GM12878 (cell line): ENCODE measurements at regions not wholly inside any gene's neighbourhood (a gene's known extent, or its start where the extent isn't known, plus 50 kb on each side); places are given as distances from the start of the nearest gene placed in this dataset.

Source experiments
- ATAC-seq: fragments of 200-7000 bp; cut with Tn5 transposase; 3 replicates; pipeline ENCODE4 v1.9.1; 2020; ENCODE audit warnings: mild to moderate bottlenecking, moderate library complexity
- BruUV-seq: library from RNA; stranded (reverse); fragments of 400-500 nt; replicated peaks from 2 replicates; lab custom pipeline; 2021; lab: Mats Ljungman, UMichigan
- CTCF ChIA-PET: fragments of 300-600 bp; sonication (Branson Sonifier 250); formaldehyde crosslinking; extraction: SDS; loops from one replicate; lab custom pipeline; 2021; ENCODE audit warnings: inconsistent platforms; lab: Yijun Ruan, JAX
- POLR2A ChIA-PET: fragments of 350-600 bp; formaldehyde crosslinking; extraction: SDS; loops from one replicate; lab custom pipeline; 2021; ENCODE audit warnings: inconsistent platforms; lab: Charles Lee
- RAD21 ChIA-PET: fragments of 300-600 bp; sonication (Branson Sonifier 250); formaldehyde crosslinking; loops from one replicate; lab custom pipeline; 2023; ENCODE audit warnings: antibody characterized with exemption; ENCODE audit not compliant: unreplicated experiment; lab: Charles Lee
- SMC1A ChIA-PET: fragments of 300-600 bp; sonication (Branson Sonifier 250); formaldehyde crosslinking; loops from one replicate; lab custom pipeline; 2023; ENCODE audit not compliant: unreplicated experiment, uncharacterized antibody; lab: Charles Lee
- DNase-seq: peaks from one replicate; pipeline ENCODE4 v3.0.0-alpha.2; 2011; ENCODE audit warnings: low read depth, low spot score
- FAIRE-seq: peaks from 3 replicates; lab custom pipeline; 2011; peaks lifted over from hg19 to GRCh38; lab: Jason Lieb, UNC
- H2AFZ ChIP-seq: 2 replicates; pipeline ENCODE4 v1.6.0; 2011; ENCODE audit warnings: low read depth, low read length, control low read depth; ENCODE audit not compliant: control insufficient read depth
- H3K27ac ChIP-seq: 2 replicates; pipeline ENCODE4 v1.5.1; 2011; ENCODE audit warnings: control low read depth; ENCODE audit not compliant: control insufficient read depth, insufficient read depth
- H3K27me3 ChIP-seq, 2 experiments: replicated peaks in 1 of 2; 2 replicates each; pipeline versions ENCODE4 v1.6.0 to v1.6.1; 2011; ENCODE audit warnings: low read length in 1 of 2; ENCODE audit not compliant: control insufficient read depth in 2 of 2, insufficient read depth in 2 of 2
- H3K36me3 ChIP-seq, 2 experiments: 2 replicates each; pipeline ENCODE4 v1.5.1; 2011; ENCODE audit warnings: low read length in 1 of 2; ENCODE audit not compliant: control insufficient read depth in 2 of 2, insufficient read depth in 2 of 2
- H3K4me1 ChIP-seq: 2 replicates; pipeline ENCODE4 v1.6.1; 2011; ENCODE audit warnings: mild to moderate bottlenecking, low read length, moderate library complexity, mixed read lengths; ENCODE audit not compliant: control insufficient read depth, insufficient read depth
- H3K4me2 ChIP-seq: 2 replicates; pipeline ENCODE4 v1.6.0; 2011; ENCODE audit warnings: control low read depth; ENCODE audit not compliant: control insufficient read depth, insufficient read depth
- H3K4me3 ChIP-seq: fragments of 200-600 bp; sonication (generic); 2 replicates; pipeline ENCODE4 v1.5.1; 2016
- H3K79me2 ChIP-seq: 2 replicates; pipeline ENCODE4 v1.6.0; 2011; ENCODE audit warnings: low read length; ENCODE audit not compliant: control insufficient read depth, insufficient read depth
- H3K9ac ChIP-seq: 2 replicates; pipeline ENCODE4 v1.8.0; 2011; ENCODE audit warnings: low read length, control low read depth, mixed read lengths; ENCODE audit not compliant: control insufficient read depth, insufficient read depth
- H3K9me3 ChIP-seq: replicated peaks from 3 replicates; pipeline ENCODE4 v1.5.1; 2011; ENCODE audit warnings: mild to moderate bottlenecking, low read length; ENCODE audit not compliant: control insufficient read depth, insufficient read depth
- H4K20me1 ChIP-seq: 2 replicates; pipeline ENCODE4 v1.6.0; 2011; ENCODE audit not compliant: control insufficient read depth, insufficient read depth
- DPF2 ChIP-seq: fragments of 450-650 bp; IDR thresholded peaks from 2 replicates; pipeline ENCODE4 v1.6.1; 2017; ENCODE audit warnings: mild to moderate bottlenecking
- FOXK2 ChIP-seq: fragments of 450-650 bp; IDR thresholded peaks from 2 replicates; pipeline ENCODE4 v1.6.1; 2017; ENCODE audit warnings: mild to moderate bottlenecking, moderate library complexity
- HDAC2 ChIP-seq: fragments of 200-600 bp; sonication (generic); IDR thresholded peaks from 2 replicates; pipeline ENCODE4 v1.6.1; 2017
- RAD21 ChIP-seq: IDR thresholded peaks from 2 replicates; pipeline ENCODE4 v1.6.1; 2011; ENCODE audit warnings: mild to moderate bottlenecking, low read depth, low read length, moderate library complexity; ENCODE audit not compliant: insufficient read depth
- SUPT20H ChIP-seq: IDR thresholded peaks from 2 replicates; pipeline ENCODE4 v1.6.1; 2011; ENCODE audit warnings: low read depth, mild to moderate bottlenecking, low read length, moderate library complexity, borderline replicate concordance; ENCODE audit not compliant: control insufficient read depth
- WGBS: methylation state at CpG from one replicate; pipeline ENCODE4 v1.1.6; 2016; ENCODE audit warnings: low lambda C conversion rate; ENCODE audit not compliant: insufficient replicate concordance, insufficient coverage; ENCODE audit errors: missing lambda C conversion rate; 5-methylcytosine and 5-hydroxymethylcytosine counted together
- in situ Hi-C: fragments of 300-500 bp; cut with MboI; formaldehyde crosslinking; loops from 9 replicates; pipeline ENCODE4 v1.14.3; 2018; ENCODE audit warnings: mixed read lengths
- intact Hi-C: fragments of 100-400 bp; cut with micrococcal nuclease; formaldehyde crosslinking; loops from one replicate; pipeline ENCODE4 v1.14.2; 2022; ENCODE audit not compliant: unreplicated experiment
- TF ChIP-seq, protein P1 (sequence below): fragments of 450-650 bp; IDR thresholded peaks from 2 replicates; pipeline ENCODE4 v1.6.1; 2014; ENCODE audit warnings: mild to moderate bottlenecking

DNA sequence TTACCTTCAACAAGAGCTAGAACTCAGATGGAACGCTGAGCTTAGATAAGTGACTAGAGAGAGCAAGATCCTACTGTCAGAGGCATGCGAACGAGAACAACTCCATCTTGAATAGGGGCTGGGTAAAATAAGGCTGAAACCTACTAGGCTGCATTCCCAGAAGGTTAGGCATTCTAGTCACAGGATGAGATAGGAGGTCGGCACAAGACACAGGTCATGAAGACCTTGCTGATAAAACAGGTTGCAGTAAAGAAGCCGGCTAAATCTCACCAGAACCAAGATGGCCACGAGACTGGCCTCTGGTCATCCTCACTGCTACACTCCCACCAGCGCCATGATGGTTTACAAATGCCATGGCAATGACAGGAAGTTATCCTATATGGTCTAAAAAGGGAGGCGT is 59.6 kb upstream of the PLEKHG3 start:
- ATAC-seq (no peak), FAIRE-seq (no peak)
- H3K79me2 ChIP-seq, result no peaks in the 10 kb centered on the region
- ChIA-PET SMC1A (interaction anchor here (2.0 kb wide), 1 partner anchor 10 kb away, joined by 6 read pairs; no protein-coding TSS in a partner anchor), POLR2A (no interaction called here)
- H3K9ac ChIP-seq, result no peak overlapping the region
- H3K27me3 ChIP-seq, result no peaks in the 10 kb centered on the region
- H3K4me1 ChIP-seq, result no peaks in the 10 kb centered on the region
- H2AFZ ChIP-seq, result no peak overlapping the region
- no peaks in the 10 kb centered on the region for H4K20me1 ChIP-seq
- WGBS, result 54% methylated on average over 8 of the region's 8 CpGs
- H3K4me3 ChIP-seq, result no peak overlapping the region
- no peak overlapping the region for H3K27ac ChIP-seq
- in situ Hi-C loops, result no loop called here
- H3K4me2 ChIP-seq, result no peak overlapping the region
- peaks cover 2% of the 10 kb centered on the region; the same call in 1 of the 3 replicates for H3K9me3 ChIP-seq
- no peak for TF ChIP-seq SUPT20H
- TF ChIP-seq, all 136 proteins: peak for 0
- intact Hi-C loops, result no loop called here
- ChIA-PET CTCF (interaction anchor here (3.4 kb wide), 1 partner anchor 8 kb away, joined by 20 read pairs; no protein-coding TSS in a partner anchor), RAD21 (interaction anchor here (0.6 kb wide), 1 partner anchor 12 kb away, joined by 3 read pairs; no protein-coding TSS in a partner anchor)
- H3K36me3 ChIP-seq, result no peaks in the 10 kb centered on the region
- no peak for DNase-seq
- BruUV-seq, result no TSS peak

DNA sequence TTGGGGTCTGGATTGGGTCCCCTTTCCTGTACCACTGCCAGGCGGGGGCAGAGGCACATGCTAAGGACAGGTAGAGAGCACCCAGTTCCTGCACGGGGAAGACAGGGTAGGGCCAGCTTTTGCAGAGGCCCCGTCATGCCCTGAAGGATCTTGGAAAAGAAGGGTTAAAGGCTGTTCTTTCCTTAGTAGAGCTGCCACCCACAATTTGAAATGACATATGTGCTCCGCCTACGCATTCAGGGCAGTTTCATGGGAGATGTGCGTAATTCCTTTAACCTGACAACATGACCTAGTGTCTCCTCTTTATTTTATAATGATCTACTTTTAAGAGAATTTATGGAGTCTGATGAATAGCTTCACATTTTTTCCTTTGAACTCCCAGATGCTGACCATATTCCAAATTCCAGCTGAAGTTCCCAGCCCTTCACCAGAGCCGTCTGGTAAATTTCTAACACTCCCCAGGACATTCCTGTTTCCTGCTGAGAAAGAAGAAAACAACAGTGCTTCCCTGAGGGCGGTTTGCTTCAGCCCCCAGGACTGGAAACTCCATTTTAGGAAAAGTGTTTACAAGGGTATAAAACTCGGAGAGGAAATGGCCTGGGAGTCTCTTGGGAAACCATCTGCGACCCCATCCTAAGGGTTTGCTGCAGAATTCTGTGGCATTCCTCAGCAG is 58.9 kb upstream of the PLEKHG3 start:
- BruUV-seq, result no TSS peak
- POLR2A ChIA-PET, result no interaction called here
- RAD21 ChIA-PET, result interaction anchor here (1.3 kb wide), 1 partner anchor 8 kb away, joined by 5 read pairs; no protein-coding TSS in a partner anchor

More for the DNA sequence above, 58.9 kb upstream of the PLEKHG3 start:
- WGBS, result 52% methylated on average over 10 of the region's 10 CpGs
- H4K20me1 ChIP-seq, result no peaks in the 10 kb centered on the region
- H2AFZ ChIP-seq, result no peak overlapping the region
- no peak for TF ChIP-seq DPF2
- no peak for TF ChIP-seq HDAC2
- no peak for TF ChIP-seq RAD21
- TF ChIP-seq FOXK2, result no peak
- TF ChIP-seq, protein P1, sequence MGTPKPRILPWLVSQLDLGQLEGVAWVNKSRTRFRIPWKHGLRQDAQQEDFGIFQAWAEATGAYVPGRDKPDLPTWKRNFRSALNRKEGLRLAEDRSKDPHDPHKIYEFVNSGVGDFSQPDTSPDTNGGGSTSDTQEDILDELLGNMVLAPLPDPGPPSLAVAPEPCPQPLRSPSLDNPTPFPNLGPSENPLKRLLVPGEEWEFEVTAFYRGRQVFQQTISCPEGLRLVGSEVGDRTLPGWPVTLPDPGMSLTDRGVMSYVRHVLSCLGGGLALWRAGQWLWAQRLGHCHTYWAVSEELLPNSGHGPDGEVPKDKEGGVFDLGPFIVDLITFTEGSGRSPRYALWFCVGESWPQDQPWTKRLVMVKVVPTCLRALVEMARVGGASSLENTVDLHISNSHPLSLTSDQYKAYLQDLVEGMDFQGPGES, result no peak
- ATAC-seq, result no peak
- no peak for DNase-seq
- H3K4me1 ChIP-seq, result no peaks in the 10 kb centered on the region
- H3K36me3 ChIP-seq, result no peaks in the 10 kb centered on the region
- SMC1A ChIA-PET, result no interaction called here
- no peaks in the 10 kb centered on the region for H3K79me2 ChIP-seq
- no peaks in the 10 kb centered on the region for H3K27me3 ChIP-seq
- H3K9ac ChIP-seq, result no peak overlapping the region
- CTCF ChIA-PET, result interaction anchor here (0.6 to 3.4 kb wide), 2 partner anchors 9 to 1515 kb away, joined by 4 to 20 read pairs; no protein-coding TSS in a partner anchor
- no peak overlapping the region for H3K4me3 ChIP-seq
- H3K27ac ChIP-seq, result no peak overlapping the region
- intact Hi-C loops, result no loop called here
- in situ Hi-C loops, result no loop called here
- peaks cover 2% of the 10 kb centered on the region; the same call in 1 of the 3 replicates for H3K9me3 ChIP-seq
- no peak overlapping the region for H3K4me2 ChIP-seq
- FAIRE-seq, result no peak
